ENCODE measurements at regions not wholly inside any gene's neighbourhood (a gene's known extent, or its start where the extent isn't known, plus 50 kb on each side); places are given as distances from the start of the nearest gene placed in this dataset.
"Not testable (repeated sequence)": the region's sequence is repeated elsewhere in the genome, so short reads cannot be mapped to it uniquely, and the experiment has no call there.

DNA sequence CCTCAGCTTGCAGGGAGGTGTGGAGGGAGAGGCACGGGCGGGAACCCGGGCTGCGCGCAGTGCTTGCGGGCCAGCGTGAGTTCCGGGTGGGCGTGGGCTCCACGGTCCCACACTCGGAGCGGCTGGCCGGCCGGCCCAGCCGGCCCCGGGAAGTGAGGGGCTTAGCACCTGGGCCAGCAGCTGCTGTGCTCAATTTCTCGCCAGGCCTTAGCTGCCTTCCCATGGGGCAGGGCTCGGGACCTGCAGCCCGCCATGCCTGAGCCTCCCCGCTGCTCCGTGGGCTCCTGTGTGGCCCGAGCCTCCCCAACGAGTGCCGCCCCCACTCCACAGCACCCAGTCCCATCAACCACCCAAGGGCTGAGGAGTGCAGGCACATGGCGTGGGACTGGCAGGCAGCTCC is 83.0 kb upstream of the CDCA7L start:
- TF ChIP-seq, protein P1, sequence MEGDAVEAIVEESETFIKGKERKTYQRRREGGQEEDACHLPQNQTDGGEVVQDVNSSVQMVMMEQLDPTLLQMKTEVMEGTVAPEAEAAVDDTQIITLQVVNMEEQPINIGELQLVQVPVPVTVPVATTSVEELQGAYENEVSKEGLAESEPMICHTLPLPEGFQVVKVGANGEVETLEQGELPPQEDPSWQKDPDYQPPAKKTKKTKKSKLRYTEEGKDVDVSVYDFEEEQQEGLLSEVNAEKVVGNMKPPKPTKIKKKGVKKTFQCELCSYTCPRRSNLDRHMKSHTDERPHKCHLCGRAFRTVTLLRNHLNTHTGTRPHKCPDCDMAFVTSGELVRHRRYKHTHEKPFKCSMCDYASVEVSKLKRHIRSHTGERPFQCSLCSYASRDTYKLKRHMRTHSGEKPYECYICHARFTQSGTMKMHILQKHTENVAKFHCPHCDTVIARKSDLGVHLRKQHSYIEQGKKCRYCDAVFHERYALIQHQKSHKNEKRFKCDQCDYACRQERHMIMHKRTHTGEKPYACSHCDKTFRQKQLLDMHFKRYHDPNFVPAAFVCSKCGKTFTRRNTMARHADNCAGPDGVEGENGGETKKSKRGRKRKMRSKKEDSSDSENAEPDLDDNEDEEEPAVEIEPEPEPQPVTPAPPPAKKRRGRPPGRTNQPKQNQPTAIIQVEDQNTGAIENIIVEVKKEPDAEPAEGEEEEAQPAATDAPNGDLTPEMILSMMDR (IDR thresholded peaks at IDR 0.05) = not testable (repeated sequence)
- not testable (repeated sequence) for TF ChIP-seq POLR2A, EP300 (IDR thresholded peaks at IDR 0.05)
